ENCODE measurements at regions not wholly inside any gene's neighbourhood (a gene's known extent, or its start where the extent isn't known, plus 50 kb on each side); places are given as distances from the start of the nearest gene placed in this dataset.

DNA sequence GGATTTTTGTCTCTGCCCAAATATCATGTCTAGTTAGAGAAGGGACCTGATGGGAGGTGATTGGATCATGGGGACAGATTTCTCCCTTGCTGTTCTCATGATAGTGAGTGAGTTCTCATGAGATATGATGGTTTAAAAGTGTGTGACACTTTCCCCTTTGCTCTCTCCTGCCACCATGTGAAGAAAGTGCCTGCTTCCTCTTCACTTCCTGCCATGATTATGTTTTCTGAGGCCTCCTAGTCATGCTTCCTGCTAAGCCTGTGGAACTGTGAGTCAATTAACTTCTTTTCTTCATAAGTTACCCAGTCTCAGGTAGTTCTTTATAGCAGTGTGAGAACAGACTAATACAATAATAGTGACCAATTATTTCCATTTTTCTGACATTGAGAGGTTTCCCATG lies 167.3 kb upstream of the CYRIA start:
- TF ChIP-seq, protein P1, sequence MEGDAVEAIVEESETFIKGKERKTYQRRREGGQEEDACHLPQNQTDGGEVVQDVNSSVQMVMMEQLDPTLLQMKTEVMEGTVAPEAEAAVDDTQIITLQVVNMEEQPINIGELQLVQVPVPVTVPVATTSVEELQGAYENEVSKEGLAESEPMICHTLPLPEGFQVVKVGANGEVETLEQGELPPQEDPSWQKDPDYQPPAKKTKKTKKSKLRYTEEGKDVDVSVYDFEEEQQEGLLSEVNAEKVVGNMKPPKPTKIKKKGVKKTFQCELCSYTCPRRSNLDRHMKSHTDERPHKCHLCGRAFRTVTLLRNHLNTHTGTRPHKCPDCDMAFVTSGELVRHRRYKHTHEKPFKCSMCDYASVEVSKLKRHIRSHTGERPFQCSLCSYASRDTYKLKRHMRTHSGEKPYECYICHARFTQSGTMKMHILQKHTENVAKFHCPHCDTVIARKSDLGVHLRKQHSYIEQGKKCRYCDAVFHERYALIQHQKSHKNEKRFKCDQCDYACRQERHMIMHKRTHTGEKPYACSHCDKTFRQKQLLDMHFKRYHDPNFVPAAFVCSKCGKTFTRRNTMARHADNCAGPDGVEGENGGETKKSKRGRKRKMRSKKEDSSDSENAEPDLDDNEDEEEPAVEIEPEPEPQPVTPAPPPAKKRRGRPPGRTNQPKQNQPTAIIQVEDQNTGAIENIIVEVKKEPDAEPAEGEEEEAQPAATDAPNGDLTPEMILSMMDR (optimal IDR thresholded peaks at IDR 0.05 in 1 of 3, IDR thresholded peaks at IDR 0.05 in 1 of 3, conservative IDR thresholded peaks at IDR 0.05 in 1 of 3; ENCODE audit: extremely low read depth in 1 of 3, insufficient read depth in 2 of 3, low read length in 3 of 3), result no peak
- TF ChIP-seq EZH2 (IDR thresholded peaks at IDR 0.05; ENCODE audit: low read length), result no peak
